ENCODE measurements at regions not wholly inside any gene's neighbourhood (a gene's known extent, or its start where the extent isn't known, plus 50 kb on each side); places are given as distances from the start of the nearest gene placed in this dataset.
"Not testable (repeated sequence)": the region's sequence is repeated elsewhere in the genome, so short reads cannot be mapped to it uniquely, and the experiment has no call there.

GRCh38 chr6:121563286-121563685, 127.8 kb downstream of the GJA1 start:
- Histone ChIP-seq H3K9me3 (ENCODE audit: control insufficient read depth, insufficient read depth, low read length) (peaks cover 5% of the 10 kb centered on the region), H3K27me3 (ENCODE audit: control insufficient read depth, insufficient read depth, low read length) (no peaks in the 10 kb centered on the region), H3K36me3 (ENCODE audit: control insufficient read depth, insufficient read depth, low read length) (no peaks in the 10 kb centered on the region), H3K4me1 (ENCODE audit: control insufficient read depth, insufficient read depth, low read length) (no peaks in the 10 kb centered on the region), H3K4me3 (ENCODE audit: low read length) (no peak overlapping the region), H3K27ac (ENCODE audit: low read length) (no peak overlapping the region)
- ATAC-seq (no peak), DNase-seq (no peak)
- Mint-ChIP-seq H3K9me3 (peaks cover 7 to 14% of the 10 kb centered on the region in 2 donors), H3K27me3 (ENCODE audit: low read depth in 2 of 2) (no peaks in the 10 kb centered on the region), H3K4me3 (no peak overlapping the region), H3K4me1 (no peaks in the 10 kb centered on the region), H3K36me3 (no peaks in the 10 kb centered on the region), H3K27ac (no peak overlapping the region)
- 83% methylated on average over 1 of the region's 1 CpG for WGBS (ENCODE audit: insufficient coverage)
- TF ChIP-seq CTCF (IDR thresholded peaks at IDR 0.05) = no peak
- intact Hi-C loops (cut with micrococcal nuclease) = no loop called here

- H3K27ac Mint-ChIP-seq; H3K9me3 ChIP-seq (ENCODE audit: control insufficient read depth, insufficient read depth, low read length); H3K4me3 ChIP-seq (ENCODE audit: low read length); H3K4me3 Mint-ChIP-seq; H3K36me3 ChIP-seq (ENCODE audit: control insufficient read depth, insufficient read depth, low read length); H3K27ac ChIP-seq (ENCODE audit: low read length); H3K36me3 Mint-ChIP-seq; H3K4me1 Mint-ChIP-seq; H3K27me3 ChIP-seq (ENCODE audit: control insufficient read depth, insufficient read depth, low read length); ATAC-seq; H3K27me3 Mint-ChIP-seq (ENCODE audit: low read depth in 2 of 2); DNase-seq; H3K4me1 ChIP-seq (ENCODE audit: control insufficient read depth, insufficient read depth, low read length); intact Hi-C loops (cut with micrococcal nuclease): not testable (repeated sequence)
- peaks cover 10 to 14% of the 10 kb centered on the region in 2 donors for H3K9me3 Mint-ChIP-seq
- WGBS (ENCODE audit: insufficient coverage) = 90% methylated on average over 5 of the region's 5 CpGs
Measured at GRCh38 chr6:121564529-121564928, 129.1 kb downstream of the GJA1 start.

GRCh38 chr6:121571455-121571854, 136.0 kb downstream of the GJA1 start:
- Mint-ChIP-seq H3K36me3 (no peaks in the 10 kb centered on the region), H3K4me3 (no peak overlapping the region), H3K27me3 (ENCODE audit: low read depth in 2 of 2) (no peaks in the 10 kb centered on the region), H3K4me1 (no peaks in the 10 kb centered on the region), H3K9me3 (peaks cover 12 to 25% of the 10 kb centered on the region in 2 donors), H3K27ac (no peak overlapping the region)
- Histone ChIP-seq H3K4me1 (ENCODE audit: control insufficient read depth, insufficient read depth, low read length) (no peaks in the 10 kb centered on the region), H3K27ac (ENCODE audit: low read length) (no peak overlapping the region), H3K4me3 (ENCODE audit: low read length) (no peak overlapping the region), H3K36me3 (ENCODE audit: control insufficient read depth, insufficient read depth, low read length) (no peaks in the 10 kb centered on the region), H3K27me3 (ENCODE audit: control insufficient read depth, insufficient read depth, low read length) (no peaks in the 10 kb centered on the region), H3K9me3 (ENCODE audit: control insufficient read depth, insufficient read depth, low read length) (peaks cover 4% of the 10 kb centered on the region)
- DNase-seq = no peak
- intact Hi-C loops (cut with micrococcal nuclease) = no loop called here
- no peak for ATAC-seq
- TF ChIP-seq CTCF (IDR thresholded peaks at IDR 0.05) = no peak
- 78% methylated on average over 1 of the region's 1 CpG for WGBS (ENCODE audit: insufficient coverage)

- peaks cover 4% of the 10 kb centered on the region for H3K9me3 ChIP-seq (ENCODE audit: control insufficient read depth, insufficient read depth, low read length)
- H3K27me3 Mint-ChIP-seq (ENCODE audit: low read depth in 2 of 2) = no peaks in the 10 kb centered on the region
- no peak overlapping the region for H3K4me3 ChIP-seq (ENCODE audit: low read length)
- H3K36me3 ChIP-seq (ENCODE audit: control insufficient read depth, insufficient read depth, low read length) = no peaks in the 10 kb centered on the region
- H3K4me1 ChIP-seq (ENCODE audit: control insufficient read depth, insufficient read depth, low read length) = no peaks in the 10 kb centered on the region
- no peak overlapping the region for H3K27ac ChIP-seq (ENCODE audit: low read length)
- intact Hi-C loops (cut with micrococcal nuclease) = no loop called here
- H3K27me3 ChIP-seq (ENCODE audit: control insufficient read depth, insufficient read depth, low read length) = no peaks in the 10 kb centered on the region
- DNase-seq = no peak
- H3K4me1 Mint-ChIP-seq = no peaks in the 10 kb centered on the region
- no peak for TF ChIP-seq CTCF (IDR thresholded peaks at IDR 0.05)
- no peak for ATAC-seq
- H3K4me3 Mint-ChIP-seq = no peak overlapping the region
- no peaks in the 10 kb centered on the region for H3K36me3 Mint-ChIP-seq
- H3K27ac Mint-ChIP-seq = no peak overlapping the region
- peaks cover 12 to 28% of the 10 kb centered on the region in 2 donors for H3K9me3 Mint-ChIP-seq
Measured at GRCh38 chr6:121573481-121573880, 138.0 kb downstream of the GJA1 start.
